GM10248 (cell line): ENCODE measurements at regions not wholly inside any gene's neighbourhood (a gene's known extent, or its start where the extent isn't known, plus 50 kb on each side); places are given as distances from the start of the nearest gene placed in this dataset.

Source experiments
- CTCF ChIA-PET: fragments of 300-600 bp; sonication (Branson Sonifier 250); formaldehyde crosslinking; extraction: SDS; loops from one replicate; lab custom pipeline; 2021; ENCODE audit warnings: antibody characterized with exemption; lab: Yijun Ruan, JAX
- POLR2A ChIA-PET: fragments of 350-650 bp; sonication (Branson Sonifier 250); formaldehyde crosslinking; extraction: SDS; loops from one replicate; lab custom pipeline; 2020; ENCODE audit warnings: antibody characterized with exemption; lab: Yijun Ruan, JAX
- DNase-seq: peaks from one replicate; pipeline ENCODE4 v3.0.0; 2012; ENCODE audit errors: extremely low spot score
- CTCF ChIP-seq: IDR thresholded peaks from 2 replicates; pipeline ENCODE4 v1.5.1; 2012; ENCODE audit warnings: mild to moderate bottlenecking, low read depth; ENCODE audit errors: extremely low read depth, missing control alignments, control extremely low read depth

DNA sequence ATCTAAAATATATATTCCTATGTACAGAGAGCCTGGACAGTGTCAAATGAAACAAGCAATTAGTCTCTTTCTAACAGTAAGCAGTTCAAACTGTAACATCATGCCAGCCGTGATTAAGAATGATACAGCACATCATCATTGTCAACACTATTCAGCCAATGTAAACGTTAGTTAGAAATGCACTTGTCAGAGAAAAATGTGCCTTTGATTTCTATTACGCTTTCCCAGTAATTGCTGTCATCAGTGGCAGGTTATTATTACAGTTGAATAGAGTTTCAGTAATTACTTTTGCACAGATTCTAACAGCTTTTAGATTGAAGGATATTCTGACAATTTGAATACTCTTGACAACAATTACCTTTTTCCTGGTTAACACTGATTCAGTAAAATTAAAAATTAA, 1007.1 kb downstream of the SH3BGRL start:
- DNase-seq: no peak
- CTCF ChIA-PET: no interaction called here
- POLR2A ChIA-PET: no interaction called here
- no peak for TF ChIP-seq CTCF

DNA sequence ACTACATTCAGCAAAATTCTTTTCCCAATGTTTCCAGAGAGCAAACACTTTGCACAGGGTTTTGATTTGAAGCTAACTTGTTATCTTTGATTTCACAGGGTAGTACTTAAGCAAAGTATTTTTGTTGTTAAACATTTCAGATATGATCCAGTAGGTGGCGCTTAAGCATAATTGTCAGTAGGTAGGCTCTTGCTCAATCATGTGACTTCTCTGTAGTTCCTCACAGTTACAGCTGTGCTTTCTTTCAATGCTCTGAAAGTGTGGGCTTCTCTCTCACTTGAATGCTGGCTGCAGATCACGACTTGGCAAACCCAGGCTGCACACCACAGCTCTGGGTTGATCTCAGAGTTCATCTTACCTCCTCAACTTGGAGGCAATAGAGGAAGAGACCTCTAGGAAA, 1016.5 kb downstream of the SH3BGRL start:
- peak; percentile 9 for DNase-seq
- POLR2A ChIA-PET: no interaction called here
- peak; percentile 14 for TF ChIP-seq CTCF
- CTCF ChIA-PET: interaction anchor here (1.2 to 2.1 kb wide), 2 partner anchors 10 to 15 kb away, joined by 3 to 5 read pairs; no protein-coding TSS in a partner anchor

DNA sequence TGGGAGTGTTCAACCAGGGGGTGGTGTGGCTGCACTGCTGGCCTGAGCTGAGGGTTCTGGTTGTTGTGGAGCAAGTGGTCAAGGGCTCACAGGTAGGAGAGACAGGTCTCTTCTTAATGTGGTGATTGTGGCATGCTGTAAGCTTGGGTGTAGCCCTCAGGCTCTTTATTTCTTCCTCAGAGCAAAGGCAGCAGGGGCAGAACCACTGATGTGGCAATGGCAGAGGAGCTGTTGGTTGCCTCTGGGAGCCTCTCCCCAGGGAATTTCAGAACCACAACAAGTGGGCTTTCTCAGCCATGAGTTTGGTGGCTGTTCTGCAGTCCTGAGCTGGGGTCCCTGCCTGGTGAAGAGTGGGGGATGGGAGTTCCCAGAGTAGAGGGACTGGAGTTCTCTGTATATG, 1017.2 kb downstream of the SH3BGRL start:
- POLR2A ChIA-PET: no interaction called here
- DNase-seq: no peak
- CTCF ChIA-PET: interaction anchor here (2.1 kb wide), 1 partner anchor 9 kb away, joined by 5 read pairs; no protein-coding TSS in a partner anchor
- TF ChIP-seq CTCF: no peak

GRCh38 chrX:82224961-82225360, 1023.1 kb downstream of the SH3BGRL start:
- DNase-seq: no peak
- CTCF ChIA-PET: no interaction called here
- no peak for TF ChIP-seq CTCF
- POLR2A ChIA-PET: no interaction called here

GRCh38 chrX:82230013-82230412, 1028.1 kb downstream of the SH3BGRL start:
- no peak for DNase-seq
- no peak for TF ChIP-seq CTCF
- POLR2A ChIA-PET: no interaction called here
- CTCF ChIA-PET: no interaction called here

GRCh38 chrX:82232679-82233078, 1030.8 kb downstream of the SH3BGRL start:
- DNase-seq: no peak
- ChIA-PET CTCF (interaction anchor here (1.6 kb wide), 1 partner anchor 14 kb away, joined by 3 read pairs; no protein-coding TSS in a partner anchor), POLR2A (no interaction called here)
- no peak for TF ChIP-seq CTCF
